NCI-H748 (cell line): ENCODE measurements at regions not wholly inside any gene's neighbourhood (a gene's known extent, or its start where the extent isn't known, plus 50 kb on each side); places are given as distances from the start of the nearest gene placed in this dataset.
"Not testable (repeated sequence)": the region's sequence is repeated elsewhere in the genome, so short reads cannot be mapped to it uniquely, and the experiment has no call there.

Source experiments
- DNase-seq: peaks from one replicate; lab custom pipeline; 2025; ENCODE audit not compliant: unreplicated experiment; lab: John Stamatoyannopoulos, UW

- DNase-seq, result no peak
Measured at GRCh38 chr14:24744641-24745040, 110.7 kb upstream of the GZMB start.

GRCh38 chr14:24741871-24742270, 107.9 kb upstream of the GZMB start:
- DNase-seq, result no peak

GRCh38 chr14:24735984-24736630, 102.1 kb upstream of the GZMB start:
- no peak for DNase-seq

GRCh38 chr14:24734917-24735500, 101.0 kb upstream of the GZMB start:
- DNase-seq, result peak; percentile 95

- DNase-seq, result no peak
Measured at GRCh38 chr14:24726480-24726879, 92.5 kb upstream of the GZMB start.

GRCh38 chr14:24725311-24725710, 91.3 kb upstream of the GZMB start:
- DNase-seq, result peak; percentile 81

- DNase-seq, result no peak
Measured at GRCh38 chr14:24721775-24722174, 87.8 kb upstream of the GZMB start.

GRCh38 chr14:24715239-24715638, 81.2 kb upstream of the GZMB start:
- no peak for DNase-seq

- DNase-seq, result no peak
Measured at GRCh38 chr14:24713404-24713803, 79.4 kb upstream of the GZMB start.

GRCh38 chr14:24712909-24713308, 78.9 kb upstream of the GZMB start:
- no peak for DNase-seq

- no peak for DNase-seq
Measured at GRCh38 chr14:24712374-24712773, 78.4 kb upstream of the GZMB start.

GRCh38 chr14:24710403-24711112, 76.6 kb upstream of the GZMB start:
- DNase-seq, result peak; percentile 48

- DNase-seq, result no peak
Measured at GRCh38 chr14:24708684-24709083, 74.7 kb upstream of the GZMB start.

GRCh38 chr14:24706351-24706750, 72.4 kb upstream of the GZMB start:
- no peak for DNase-seq

- DNase-seq, result no peak
Measured at GRCh38 chr14:24705840-24706239, 71.8 kb upstream of the GZMB start.

- no peak for DNase-seq
Measured at GRCh38 chr14:24701062-24701461, 67.1 kb upstream of the GZMB start.

GRCh38 chr14:24700511-24700910, 66.5 kb upstream of the GZMB start:
- DNase-seq, result no peak

GRCh38 chr14:24699052-24699451, 65.1 kb upstream of the GZMB start:
- no peak for DNase-seq

- DNase-seq, result not testable (repeated sequence)
Measured at GRCh38 chr14:24696280-24696920, 62.4 kb upstream of the GZMB start.

GRCh38 chr14:24695265-24696241, 61.6 kb upstream of the GZMB start:
- DNase-seq, result no peak

- DNase-seq, result no peak
Measured at GRCh38 chr14:24694680-24695079, 60.7 kb upstream of the GZMB start.
